ENCODE measurements at regions not wholly inside any gene's neighbourhood (a gene's known extent, or its start where the extent isn't known, plus 50 kb on each side); places are given as distances from the start of the nearest gene placed in this dataset.

GRCh38 chr16:76614269-76614668 lies 337.1 kb downstream of the CNTNAP4 start:
- H3K9me3 Mint-ChIP-seq = peaks cover 31% of the 10 kb centered on the region
- ATAC-seq (no peak), DNase-seq (ENCODE audit: low spot score) (no peak)
- TF ChIP-seq, protein P1, sequence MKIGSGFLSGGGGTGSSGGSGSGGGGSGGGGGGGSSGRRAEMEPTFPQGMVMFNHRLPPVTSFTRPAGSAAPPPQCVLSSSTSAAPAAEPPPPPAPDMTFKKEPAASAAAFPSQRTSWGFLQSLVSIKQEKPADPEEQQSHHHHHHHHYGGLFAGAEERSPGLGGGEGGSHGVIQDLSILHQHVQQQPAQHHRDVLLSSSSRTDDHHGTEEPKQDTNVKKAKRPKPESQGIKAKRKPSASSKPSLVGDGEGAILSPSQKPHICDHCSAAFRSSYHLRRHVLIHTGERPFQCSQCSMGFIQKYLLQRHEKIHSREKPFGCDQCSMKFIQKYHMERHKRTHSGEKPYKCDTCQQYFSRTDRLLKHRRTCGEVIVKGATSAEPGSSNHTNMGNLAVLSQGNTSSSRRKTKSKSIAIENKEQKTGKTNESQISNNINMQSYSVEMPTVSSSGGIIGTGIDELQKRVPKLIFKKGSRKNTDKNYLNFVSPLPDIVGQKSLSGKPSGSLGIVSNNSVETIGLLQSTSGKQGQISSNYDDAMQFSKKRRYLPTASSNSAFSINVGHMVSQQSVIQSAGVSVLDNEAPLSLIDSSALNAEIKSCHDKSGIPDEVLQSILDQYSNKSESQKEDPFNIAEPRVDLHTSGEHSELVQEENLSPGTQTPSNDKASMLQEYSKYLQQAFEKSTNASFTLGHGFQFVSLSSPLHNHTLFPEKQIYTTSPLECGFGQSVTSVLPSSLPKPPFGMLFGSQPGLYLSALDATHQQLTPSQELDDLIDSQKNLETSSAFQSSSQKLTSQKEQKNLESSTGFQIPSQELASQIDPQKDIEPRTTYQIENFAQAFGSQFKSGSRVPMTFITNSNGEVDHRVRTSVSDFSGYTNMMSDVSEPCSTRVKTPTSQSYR (CRISPR knock-in tag; IDR thresholded peaks at IDR 0.05) = no peak
- TF ChIP-seq TEAD4 (CRISPR knock-in tag; IDR thresholded peaks at IDR 0.05) (no peak), STAT6 (CRISPR knock-in tag; conservative IDR thresholded peaks at IDR 0.05; ENCODE audit: low read depth) (no peak), NR1H2 (CRISPR knock-in tag; IDR thresholded peaks at IDR 0.05) (no peak), ZBTB43 (CRISPR knock-in tag; IDR thresholded peaks at IDR 0.05) (no peak), TP53 (CRISPR knock-in tag; IDR thresholded peaks at IDR 0.05) (no peak), RORB (CRISPR knock-in tag; IDR thresholded peaks at IDR 0.05) (no peak), SOX15 (CRISPR knock-in tag; IDR thresholded peaks at IDR 0.05) (no peak), NFATC4 (CRISPR knock-in tag; IDR thresholded peaks at IDR 0.05) (no peak), CREB1 (CRISPR knock-in tag; IDR thresholded peaks at IDR 0.05) (no peak), ETV6 (CRISPR knock-in tag; IDR thresholded peaks at IDR 0.05) (no peak)
- TF ChIP-seq, protein P2, sequence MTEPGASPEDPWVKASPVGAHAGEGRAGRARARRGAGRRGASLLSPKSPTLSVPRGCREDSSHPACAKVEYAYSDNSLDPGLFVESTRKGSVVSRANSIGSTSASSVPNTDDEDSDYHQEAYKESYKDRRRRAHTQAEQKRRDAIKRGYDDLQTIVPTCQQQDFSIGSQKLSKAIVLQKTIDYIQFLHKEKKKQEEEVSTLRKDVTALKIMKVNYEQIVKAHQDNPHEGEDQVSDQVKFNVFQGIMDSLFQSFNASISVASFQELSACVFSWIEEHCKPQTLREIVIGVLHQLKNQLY (CRISPR knock-in tag; IDR thresholded peaks at IDR 0.05) = no peak
- TF ChIP-seq, protein P3, sequence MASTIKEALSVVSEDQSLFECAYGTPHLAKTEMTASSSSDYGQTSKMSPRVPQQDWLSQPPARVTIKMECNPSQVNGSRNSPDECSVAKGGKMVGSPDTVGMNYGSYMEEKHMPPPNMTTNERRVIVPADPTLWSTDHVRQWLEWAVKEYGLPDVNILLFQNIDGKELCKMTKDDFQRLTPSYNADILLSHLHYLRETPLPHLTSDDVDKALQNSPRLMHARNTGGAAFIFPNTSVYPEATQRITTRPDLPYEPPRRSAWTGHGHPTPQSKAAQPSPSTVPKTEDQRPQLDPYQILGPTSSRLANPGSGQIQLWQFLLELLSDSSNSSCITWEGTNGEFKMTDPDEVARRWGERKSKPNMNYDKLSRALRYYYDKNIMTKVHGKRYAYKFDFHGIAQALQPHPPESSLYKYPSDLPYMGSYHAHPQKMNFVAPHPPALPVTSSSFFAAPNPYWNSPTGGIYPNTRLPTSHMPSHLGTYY (CRISPR knock-in tag; IDR thresholded peaks at IDR 0.05) = no peak
- TF ChIP-seq, protein P4, sequence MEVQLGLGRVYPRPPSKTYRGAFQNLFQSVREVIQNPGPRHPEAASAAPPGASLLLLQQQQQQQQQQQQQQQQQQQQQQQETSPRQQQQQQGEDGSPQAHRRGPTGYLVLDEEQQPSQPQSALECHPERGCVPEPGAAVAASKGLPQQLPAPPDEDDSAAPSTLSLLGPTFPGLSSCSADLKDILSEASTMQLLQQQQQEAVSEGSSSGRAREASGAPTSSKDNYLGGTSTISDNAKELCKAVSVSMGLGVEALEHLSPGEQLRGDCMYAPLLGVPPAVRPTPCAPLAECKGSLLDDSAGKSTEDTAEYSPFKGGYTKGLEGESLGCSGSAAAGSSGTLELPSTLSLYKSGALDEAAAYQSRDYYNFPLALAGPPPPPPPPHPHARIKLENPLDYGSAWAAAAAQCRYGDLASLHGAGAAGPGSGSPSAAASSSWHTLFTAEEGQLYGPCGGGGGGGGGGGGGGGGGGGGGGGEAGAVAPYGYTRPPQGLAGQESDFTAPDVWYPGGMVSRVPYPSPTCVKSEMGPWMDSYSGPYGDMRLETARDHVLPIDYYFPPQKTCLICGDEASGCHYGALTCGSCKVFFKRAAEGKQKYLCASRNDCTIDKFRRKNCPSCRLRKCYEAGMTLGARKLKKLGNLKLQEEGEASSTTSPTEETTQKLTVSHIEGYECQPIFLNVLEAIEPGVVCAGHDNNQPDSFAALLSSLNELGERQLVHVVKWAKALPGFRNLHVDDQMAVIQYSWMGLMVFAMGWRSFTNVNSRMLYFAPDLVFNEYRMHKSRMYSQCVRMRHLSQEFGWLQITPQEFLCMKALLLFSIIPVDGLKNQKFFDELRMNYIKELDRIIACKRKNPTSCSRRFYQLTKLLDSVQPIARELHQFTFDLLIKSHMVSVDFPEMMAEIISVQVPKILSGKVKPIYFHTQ (CRISPR knock-in tag; IDR thresholded peaks at IDR 0.05) = no peak
- peaks cover 13% of the 10 kb centered on the region for H3K36me3 Mint-ChIP-seq
- ChIA-PET POLR2A (no interaction called here), CTCF (no interaction called here)
- H3K4me1 Mint-ChIP-seq = no peaks in the 10 kb centered on the region
- peaks cover 3% of the 10 kb centered on the region; the same call in 1 of the 2 replicates for H3K27me3 Mint-ChIP-seq (ENCODE audit: low read depth)
- no peak overlapping the region for H3K27ac Mint-ChIP-seq
- no peak overlapping the region for H3K4me3 Mint-ChIP-seq

GRCh38 chr16:76622876-76623275 lies 345.7 kb downstream of the CNTNAP4 start:
- Mint-ChIP-seq H3K4me3 (no peak overlapping the region), H3K4me1 (no peaks in the 10 kb centered on the region), H3K36me3 (peaks cover 17% of the 10 kb centered on the region), H3K27me3 (ENCODE audit: low read depth) (peaks cover 8% of the 10 kb centered on the region), H3K9me3 (peaks cover 52% of the 10 kb centered on the region), H3K27ac (no peak overlapping the region)
- ChIA-PET CTCF (no interaction called here), POLR2A (no interaction called here)
- ATAC-seq (no peak), DNase-seq (ENCODE audit: low spot score) (no peak)
- no peak for TF ChIP-seq EMX1 (CRISPR knock-in tag; IDR thresholded peaks at IDR 0.05)
- no peak for TF ChIP-seq PREB (CRISPR knock-in tag; IDR thresholded peaks at IDR 0.05; ENCODE audit: borderline replicate concordance)
- TF ChIP-seq, protein P5, sequence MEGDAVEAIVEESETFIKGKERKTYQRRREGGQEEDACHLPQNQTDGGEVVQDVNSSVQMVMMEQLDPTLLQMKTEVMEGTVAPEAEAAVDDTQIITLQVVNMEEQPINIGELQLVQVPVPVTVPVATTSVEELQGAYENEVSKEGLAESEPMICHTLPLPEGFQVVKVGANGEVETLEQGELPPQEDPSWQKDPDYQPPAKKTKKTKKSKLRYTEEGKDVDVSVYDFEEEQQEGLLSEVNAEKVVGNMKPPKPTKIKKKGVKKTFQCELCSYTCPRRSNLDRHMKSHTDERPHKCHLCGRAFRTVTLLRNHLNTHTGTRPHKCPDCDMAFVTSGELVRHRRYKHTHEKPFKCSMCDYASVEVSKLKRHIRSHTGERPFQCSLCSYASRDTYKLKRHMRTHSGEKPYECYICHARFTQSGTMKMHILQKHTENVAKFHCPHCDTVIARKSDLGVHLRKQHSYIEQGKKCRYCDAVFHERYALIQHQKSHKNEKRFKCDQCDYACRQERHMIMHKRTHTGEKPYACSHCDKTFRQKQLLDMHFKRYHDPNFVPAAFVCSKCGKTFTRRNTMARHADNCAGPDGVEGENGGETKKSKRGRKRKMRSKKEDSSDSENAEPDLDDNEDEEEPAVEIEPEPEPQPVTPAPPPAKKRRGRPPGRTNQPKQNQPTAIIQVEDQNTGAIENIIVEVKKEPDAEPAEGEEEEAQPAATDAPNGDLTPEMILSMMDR (IDR thresholded peaks at IDR 0.05) = no peak
- TF ChIP-seq GRHL2 (CRISPR knock-in tag; IDR thresholded peaks at IDR 0.05; ENCODE audit: insufficient replicate concordance, severe bottlenecking) = no peak
- no peak for TF ChIP-seq TEAD1 (CRISPR knock-in tag; IDR thresholded peaks at IDR 0.05)
- no peak for TF ChIP-seq SP1 (CRISPR knock-in tag; conservative IDR thresholded peaks at IDR 0.05)

All from WTC11 (cell line).